DND-41 (cell line): ENCODE measurements at regions not wholly inside any gene's neighbourhood (a gene's known extent, or its start where the extent isn't known, plus 50 kb on each side); places are given as distances from the start of the nearest gene placed in this dataset.
"Not testable (repeated sequence)": the region's sequence is repeated elsewhere in the genome, so short reads cannot be mapped to it uniquely, and the experiment has no call there.

Experiments
- ATAC-seq: fragments of 200-7000 bp; cut with Tn5 transposase; 3 replicates; pipeline ENCODE4 v1.9.1; 2021; ENCODE audit warnings: low read depth; ENCODE audit not compliant: insufficient read depth
- DNase-seq: peaks from one replicate; pipeline ENCODE4 v3.0.0-alpha.2; 2020
- H2AFZ ChIP-seq: 2 replicates; pipeline ENCODE4 v1.6.0; 2012; ENCODE audit warnings: low read depth, low read length
- H3K27ac ChIP-seq: 2 replicates; pipeline ENCODE4 v1.5.1; 2012; ENCODE audit warnings: low read length, inconsistent platforms
- H3K27me3 ChIP-seq: fragments of 200-600 bp; sonication (generic); 2 replicates; pipeline ENCODE4 v1.6.0; 2012; ENCODE audit warnings: low read length, mild to moderate bottlenecking, inconsistent platforms; ENCODE audit not compliant: insufficient read depth, poor library complexity
- H3K36me3 ChIP-seq: 2 replicates; pipeline ENCODE4 v1.5.1; 2012; ENCODE audit warnings: low read length, inconsistent platforms; ENCODE audit not compliant: insufficient read depth
- H3K4me1 ChIP-seq: 2 replicates; pipeline ENCODE4 v1.5.1; 2012; ENCODE audit warnings: mild to moderate bottlenecking, low read length; ENCODE audit not compliant: insufficient read depth
- H3K4me2 ChIP-seq: 2 replicates; pipeline ENCODE4 v1.6.0; 2012; ENCODE audit warnings: mild to moderate bottlenecking, moderate library complexity, low read length, inconsistent platforms; ENCODE audit not compliant: insufficient read depth
- H3K4me3 ChIP-seq, 2 experiments: fragments of 200-600 bp in 1 of 2; shearing (Covaris generic) in 1 of 2; 2 replicates each; pipeline ENCODE4 v1.5.1; 2012 to 2016; ENCODE audit warnings: inconsistent platforms in 2 of 2, low read length in 2 of 2, mild to moderate bottlenecking in 2 of 2, low read depth in 1 of 2, moderate library complexity in 1 of 2
- H3K79me2 ChIP-seq: 2 replicates; pipeline ENCODE4 v1.6.0; 2012; ENCODE audit warnings: low read length, inconsistent platforms; ENCODE audit not compliant: insufficient read depth
- H3K9ac ChIP-seq: 2 replicates; pipeline ENCODE4 v1.6.0; 2012; ENCODE audit warnings: low read depth, mild to moderate bottlenecking, inconsistent platforms, low read length, moderate library complexity
- H3K9me3 ChIP-seq: 2 replicates; pipeline ENCODE4 v1.5.1; 2012; ENCODE audit warnings: low read length, moderate library complexity, mild to moderate bottlenecking, inconsistent platforms; ENCODE audit not compliant: insufficient read depth, severe bottlenecking
- H4K20me1 ChIP-seq: 2 replicates; pipeline ENCODE4 v1.6.0; 2012; ENCODE audit warnings: low read length; ENCODE audit not compliant: insufficient read depth
- CTCF ChIP-seq: IDR thresholded peaks from 2 replicates; pipeline ENCODE4 v1.5.1; 2012; ENCODE audit warnings: borderline replicate concordance, low read length, moderate library complexity, mild to moderate bottlenecking; ENCODE audit not compliant: poor library complexity, severe bottlenecking; ENCODE audit errors: extremely low read depth
- EZH2 ChIP-seq: IDR thresholded peaks from 3 replicates; pipeline ENCODE4 v1.6.1; 2012; ENCODE audit warnings: borderline replicate concordance, low read depth, mild to moderate bottlenecking, moderate library complexity, low read length, inconsistent platforms; ENCODE audit not compliant: severe bottlenecking

- TF ChIP-seq CTCF = no peak
- no peak for TF ChIP-seq EZH2
- no peaks in the 10 kb centered on the region for H3K27me3 ChIP-seq
- no peak overlapping the region for H3K27ac ChIP-seq
- ATAC-seq (no peak), DNase-seq (no peak)
- H3K4me1 ChIP-seq = no peaks in the 10 kb centered on the region
- no peak overlapping the region for H3K9ac ChIP-seq
- H3K36me3 ChIP-seq = no peaks in the 10 kb centered on the region
- H3K4me3 ChIP-seq = no peak overlapping the region
- H4K20me1 ChIP-seq = no peaks in the 10 kb centered on the region
- H3K4me2 ChIP-seq = no peak overlapping the region
- no peaks in the 10 kb centered on the region for H3K9me3 ChIP-seq
- no peaks in the 10 kb centered on the region for H3K79me2 ChIP-seq
- H2AFZ ChIP-seq = no peak overlapping the region
These were observed 141.0 kb downstream of the FZD1 start for GRCh38 chr7:91405092-91405788.

GRCh38 chr7:91405873-91406272, 141.6 kb downstream of the FZD1 start:
- not testable (repeated sequence) for H3K4me2 ChIP-seq, DNase-seq, H3K9me3 ChIP-seq, H2AFZ ChIP-seq, H3K9ac ChIP-seq, ATAC-seq, H3K27ac ChIP-seq, H4K20me1 ChIP-seq, H3K4me1 ChIP-seq, H3K36me3 ChIP-seq, H3K79me2 ChIP-seq, H3K27me3 ChIP-seq, H3K4me3 ChIP-seq

- Histone ChIP-seq H3K9ac (no peak overlapping the region), H3K9me3 (no peaks in the 10 kb centered on the region), H2AFZ (no peak overlapping the region), H3K4me3 (no peak overlapping the region), H3K27me3 (no peaks in the 10 kb centered on the region), H3K79me2 (no peaks in the 10 kb centered on the region), H3K27ac (no peak overlapping the region), H4K20me1 (no peaks in the 10 kb centered on the region), H3K4me2 (no peak overlapping the region), H3K36me3 (no peaks in the 10 kb centered on the region), H3K4me1 (no peaks in the 10 kb centered on the region)
- TF ChIP-seq EZH2 (no peak), CTCF (no peak)
- DNase-seq = no peak
- no peak for ATAC-seq
These were observed 143.7 kb downstream of the FZD1 start for GRCh38 chr7:91407942-91408341.

- Histone ChIP-seq H3K79me2 (no peaks in the 10 kb centered on the region), H3K27ac (no peak overlapping the region), H3K27me3 (no peaks in the 10 kb centered on the region), H3K36me3 (no peaks in the 10 kb centered on the region), H3K9ac (no peak overlapping the region), H4K20me1 (no peaks in the 10 kb centered on the region), H3K9me3 (no peaks in the 10 kb centered on the region), H3K4me1 (no peaks in the 10 kb centered on the region), H3K4me3 (no peak overlapping the region), H3K4me2 (no peak overlapping the region), H2AFZ (no peak overlapping the region)
- DNase-seq (no peak), ATAC-seq (no peak)
- TF ChIP-seq EZH2 = no peak
- no peak for TF ChIP-seq CTCF
These were observed 144.3 kb downstream of the FZD1 start for GRCh38 chr7:91408388-91409154.
